Kidney (tissue), 13 donors: ENCODE measurements at regions not wholly inside any gene's neighbourhood (a gene's known extent, or its start where the extent isn't known, plus 50 kb on each side); places are given as distances from the start of the nearest gene placed in this dataset.

Experiments used
- DNase-seq, 5 donors: peaks; one replicate each; pipeline ENCODE4 v3.0.0-alpha.2; 2013 to 2020
- FAIRE-seq: peaks from 2 replicates; lab custom pipeline; 2012; peaks lifted over from hg19 to GRCh38; lab: Jason Lieb, UNC
- H3K27ac ChIP-seq, 2 donors: one replicate each; pipeline ENCODE4 v1.7.0; 2013; ENCODE audit warnings: low read depth in 2 of 2, low read length in 2 of 2, inconsistent platforms in 1 of 2
- H3K27me3 ChIP-seq: one replicate; pipeline ENCODE4 v1.7.1; 2013; ENCODE audit warnings: low read length, inconsistent platforms; ENCODE audit not compliant: control insufficient read depth, insufficient read depth
- H3K36me3 ChIP-seq, 3 donors: one replicate each; pipeline versions ENCODE4 v1.7.0 to v1.7.1; 2013; ENCODE audit warnings: low read length in 3 of 3, control low read depth in 1 of 3, inconsistent platforms in 1 of 3; ENCODE audit not compliant: insufficient read depth in 3 of 3, control insufficient read depth in 2 of 3
- H3K4me1 ChIP-seq, 3 donors: one replicate each; pipeline versions ENCODE4 v1.7.0 to v1.7.1; 2013; ENCODE audit warnings: low read length in 3 of 3, inconsistent platforms in 1 of 3, low read depth in 1 of 3; ENCODE audit not compliant: control insufficient read depth in 2 of 3, insufficient read depth in 2 of 3
- H3K4me3 ChIP-seq, 3 donors: one replicate each; pipeline versions ENCODE4 v1.7.0 to v1.8.1; 2013; ENCODE audit warnings: low read length in 3 of 3, control low read depth in 1 of 3, inconsistent platforms in 1 of 3
- H3K9ac ChIP-seq, 3 donors: one replicate each; pipeline versions ENCODE4 v1.7.0 to v1.7.1; 2013; ENCODE audit warnings: low read length in 3 of 3, control low read depth in 1 of 3, inconsistent platforms in 1 of 3
- H3K9me3 ChIP-seq, 3 donors: one replicate each; pipeline versions ENCODE4 v1.7.0 to v1.7.1; 2013; ENCODE audit warnings: low read length in 3 of 3, control low read depth in 1 of 3, inconsistent platforms in 1 of 3; ENCODE audit not compliant: control insufficient read depth in 2 of 3, insufficient read depth in 1 of 3
- CTCF ChIP-seq: IDR thresholded peaks from 3 replicates; pipeline ENCODE4 v1.5.1; 2012; ENCODE audit warnings: mild to moderate bottlenecking, moderate library complexity, borderline replicate concordance; ENCODE audit not compliant: insufficient read depth; ENCODE audit errors: extremely low read depth
- intact Hi-C: fragments of 100-400 bp; cut with DNase I; formaldehyde crosslinking; loops from one replicate; pipeline ENCODE4 v1.11.1; 2022
- donor health status: control.
- donor health status: control.
- donor health status: control.
- donor health status: control.
- donor health status: control.
- donor health status: DM: yes; HTN: yes; CAD: no.
- donor health status: Normal renal cell carcinoma (clear cell type).

GRCh38 chr5:123805300-123805699, 293.3 kb downstream of the CSNK1G3 start:
- FAIRE-seq (no peak), DNase-seq (no peak)
- H3K4me1 ChIP-seq: peaks cover 0 to 5% (median 3%) of the 10 kb centered on the region in 3 donors
- H3K4me3 ChIP-seq: no peak overlapping the region
- H3K36me3 ChIP-seq: no peaks in the 10 kb centered on the region
- H3K9me3 ChIP-seq: no peaks in the 10 kb centered on the region
- no peak overlapping the region for H3K27ac ChIP-seq
- no peak overlapping the region for H3K9ac ChIP-seq
- H3K27me3 ChIP-seq: no peaks in the 10 kb centered on the region
- TF ChIP-seq CTCF: no peak
- intact Hi-C loops: no loop called here

- intact Hi-C loops: no loop called here
- TF ChIP-seq CTCF: no peak
- H3K4me3 ChIP-seq: no peak overlapping the region
- no peak overlapping the region for H3K9ac ChIP-seq
- H3K9me3 ChIP-seq: no peaks in the 10 kb centered on the region
- H3K27ac ChIP-seq: no peak overlapping the region
- peaks cover 0 to 3% (median 0%) of the 10 kb centered on the region in 3 donors for H3K4me1 ChIP-seq
- H3K27me3 ChIP-seq: no peaks in the 10 kb centered on the region
- no peaks in the 10 kb centered on the region for H3K36me3 ChIP-seq
- no peak for DNase-seq
- FAIRE-seq: no peak
These were observed 291.4 kb downstream of the CSNK1G3 start for GRCh38 chr5:123803359-123803758.

- DNase-seq (no peak), FAIRE-seq (no peak)
- Histone ChIP-seq H3K27me3 (no peaks in the 10 kb centered on the region), H3K27ac (no peak overlapping the region), H3K36me3 (no peaks in the 10 kb centered on the region), H3K4me3 (no peak overlapping the region), H3K4me1 (no peaks in the 10 kb centered on the region), H3K9me3 (no peaks in the 10 kb centered on the region), H3K9ac (no peak overlapping the region)
- no peak for TF ChIP-seq CTCF
- intact Hi-C loops: no loop called here
These were observed 290.4 kb downstream of the CSNK1G3 start for GRCh38 chr5:123802298-123802951.

DNA sequence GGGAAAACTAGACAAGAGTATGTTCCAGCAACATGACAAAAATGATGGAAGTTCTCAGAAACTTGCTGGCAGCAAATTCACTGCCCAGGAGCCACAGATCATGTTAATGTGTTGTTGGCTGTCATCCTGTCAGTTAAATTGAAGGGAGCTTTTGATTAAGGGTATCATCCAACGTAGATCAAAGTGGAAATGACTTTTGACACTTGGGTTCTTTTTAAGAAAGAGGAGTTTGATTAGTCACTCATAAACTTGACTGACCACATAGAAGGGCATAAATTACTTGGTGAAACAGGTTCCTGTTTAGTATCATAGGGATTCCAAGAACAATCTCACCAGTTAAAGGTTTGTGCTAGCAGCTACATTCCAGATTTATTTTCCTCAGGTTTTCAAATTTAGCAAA, 288.7 kb downstream of the CSNK1G3 start:
- Histone ChIP-seq H3K4me3 (no peak overlapping the region), H3K9me3 (no peaks in the 10 kb centered on the region), H3K27me3 (no peaks in the 10 kb centered on the region), H3K36me3 (no peaks in the 10 kb centered on the region), H3K9ac (no peak overlapping the region), H3K27ac (no peak overlapping the region), H3K4me1 (no peaks in the 10 kb centered on the region)
- TF ChIP-seq CTCF: no peak
- DNase-seq (peak in 1 of 5 donors; percentile 44), FAIRE-seq (no peak)
- intact Hi-C loops: no loop called here
